WTC11 (cell line): ENCODE measurements at regions not wholly inside any gene's neighbourhood (a gene's known extent, or its start where the extent isn't known, plus 50 kb on each side); places are given as distances from the start of the nearest gene placed in this dataset.

Experiments
- ATAC-seq: fragments of 200-7000 bp; cut with Tn5 transposase; 2 replicates; pipeline ENCODE4 v1.10.0; 2021; ENCODE audit warnings: mild to moderate bottlenecking, moderate library complexity
- CTCF ChIA-PET: fragments of 300-600 bp; sonication (Branson Sonifier 250); formaldehyde crosslinking; loops from one replicate; lab custom pipeline; 2021; ENCODE audit warnings: antibody characterized with exemption; lab: Charles Lee
- POLR2A ChIA-PET: fragments of 350-600 bp; sonication (Branson Sonifier 250); formaldehyde crosslinking; loops from one replicate; lab custom pipeline; 2021; ENCODE audit warnings: antibody characterized with exemption; lab: Charles Lee
- DNase-seq: peaks from one replicate; pipeline ENCODE4 v3.0.0; 2021; ENCODE audit warnings: low spot score
- H3K27ac Mint-ChIP-seq: 2 replicates; pipeline ENCODE4 v1.8.0; 2021; ENCODE audit warnings: mixed read lengths
- H3K27me3 Mint-ChIP-seq: 2 replicates; pipeline ENCODE4 v1.8.0; 2021; ENCODE audit warnings: low read depth, mild to moderate bottlenecking, moderate library complexity, mixed read lengths
- H3K36me3 Mint-ChIP-seq: 2 replicates; pipeline ENCODE4 v1.8.0; 2021; ENCODE audit warnings: mixed read lengths
- H3K4me1 Mint-ChIP-seq: 2 replicates; pipeline ENCODE4 v1.8.0; 2022; ENCODE audit warnings: mixed read lengths
- H3K4me3 Mint-ChIP-seq: 2 replicates; pipeline ENCODE4 v1.8.0; 2021; ENCODE audit warnings: mild to moderate bottlenecking, moderate library complexity, mixed read lengths
- H3K9me3 Mint-ChIP-seq: 2 replicates; pipeline ENCODE4 v1.8.0; 2021; ENCODE audit warnings: mixed read lengths
- CREM ChIP-seq: sonication (generic); formaldehyde crosslinking; IDR thresholded peaks from 2 replicates; pipeline ENCODE4 v1.8.1; 2022; ENCODE audit warnings: mild to moderate bottlenecking, missing genetic modification reagents, moderate library complexity
- E2F1 ChIP-seq: sonication (generic); formaldehyde crosslinking; IDR thresholded peaks from 2 replicates; pipeline ENCODE4 v1.8.0; 2022; ENCODE audit warnings: mild to moderate bottlenecking, missing genetic modification reagents
- GRHL2 ChIP-seq: fragments of 250-450 bp; sonication (Bioruptor Pico); IDR thresholded peaks from 2 replicates; pipeline ENCODE4 v1.8.0; 2022; ENCODE audit warnings: mild to moderate bottlenecking, moderate library complexity; ENCODE audit not compliant: insufficient replicate concordance, severe bottlenecking
- GTF2I ChIP-seq: fragments of 250-450 bp; sonication (Bioruptor Pico); conservative IDR thresholded peaks from 2 replicates; pipeline ENCODE4 v1.4.0; 2021; ENCODE audit warnings: mild to moderate bottlenecking
- IRF2 ChIP-seq: sonication (generic); formaldehyde crosslinking; IDR thresholded peaks from 2 replicates; pipeline ENCODE4 v1.8.0; 2022; ENCODE audit warnings: low read depth, missing genetic modification reagents, borderline replicate concordance
- JAZF1 ChIP-seq: fragments of 250-450 bp; sonication (Bioruptor Pico); IDR thresholded peaks from 2 replicates; pipeline ENCODE4 v1.9.0; 2021; ENCODE audit warnings: moderate library complexity, mild to moderate bottlenecking, inconsistent platforms
- JUN ChIP-seq: sonication (generic); formaldehyde crosslinking; IDR thresholded peaks from 2 replicates; pipeline ENCODE4 v1.8.0; 2023; ENCODE audit warnings: mild to moderate bottlenecking, missing genetic modification reagents
- MYBL2 ChIP-seq: sonication (generic); formaldehyde crosslinking; IDR thresholded peaks from 2 replicates; pipeline ENCODE4 v1.8.1; 2023; ENCODE audit warnings: mild to moderate bottlenecking, moderate library complexity, missing genetic modification reagents
- NR1H2 ChIP-seq: sonication (generic); formaldehyde crosslinking; IDR thresholded peaks from 2 replicates; pipeline ENCODE4 v1.9.0; 2021; ENCODE audit warnings: mild to moderate bottlenecking, moderate library complexity, missing genetic modification reagents
- NR3C1 ChIP-seq: sonication (generic); formaldehyde crosslinking; conservative IDR thresholded peaks from 2 replicates; pipeline ENCODE4 v1.8.1; 2023; ENCODE audit warnings: low read depth, mild to moderate bottlenecking, missing genetic modification reagents
- PREB ChIP-seq: sonication (generic); formaldehyde crosslinking; IDR thresholded peaks from 2 replicates; pipeline ENCODE4 v1.8.1; 2022; ENCODE audit warnings: mild to moderate bottlenecking, missing genetic modification reagents, moderate library complexity, borderline replicate concordance
- TCF7 ChIP-seq: sonication (generic); formaldehyde crosslinking; IDR thresholded peaks from 2 replicates; pipeline ENCODE4 v1.8.0; 2022; ENCODE audit warnings: mild to moderate bottlenecking, low read depth, missing genetic modification reagents, moderate library complexity
- ZNF121 ChIP-seq: sonication (generic); formaldehyde crosslinking; IDR thresholded peaks from 2 replicates; pipeline ENCODE4 v1.8.0; 2023; ENCODE audit warnings: missing genetic modification reagents
- ZNF416 ChIP-seq: fragments of 250-450 bp; sonication (Bioruptor Pico); IDR thresholded peaks from 2 replicates; pipeline ENCODE4 v1.9.0; 2021; ENCODE audit warnings: mild to moderate bottlenecking, inconsistent platforms
- ZNF425 ChIP-seq: fragments of 250-450 bp; sonication (Bioruptor Pico); conservative IDR thresholded peaks from 2 replicates; pipeline ENCODE4 v1.9.0; 2021; ENCODE audit warnings: mild to moderate bottlenecking
- TF ChIP-seq, protein P1 (sequence below): sonication (generic); formaldehyde crosslinking; IDR thresholded peaks from 2 replicates; pipeline ENCODE4 v1.8.1; 2022; ENCODE audit warnings: low read depth, missing genetic modification reagents, borderline replicate concordance
- TF ChIP-seq, protein P2 (sequence below): sonication (generic); formaldehyde crosslinking; IDR thresholded peaks from 2 replicates; pipeline ENCODE4 v1.8.1; 2023; ENCODE audit warnings: mild to moderate bottlenecking, missing genetic modification reagents

- Mint-ChIP-seq H3K27ac (no peak overlapping the region), H3K4me3 (no peak overlapping the region), H3K9me3 (peaks cover 34% of the 10 kb centered on the region), H3K27me3 (no peaks in the 10 kb centered on the region), H3K36me3 (peaks cover 12% of the 10 kb centered on the region), H3K4me1 (peaks cover 7% of the 10 kb centered on the region)
- ChIA-PET POLR2A (no interaction called here), CTCF (interaction anchor here (1.6 kb wide), 1 partner anchor 43 kb away, joined by 5 read pairs; no protein-coding TSS in a partner anchor)
- ATAC-seq (no peak), DNase-seq (no peak)
- no peak for TF ChIP-seq ZNF416 (CRISPR knock-in tag)
- no peak for TF ChIP-seq TCF7 (CRISPR knock-in tag)
- TF ChIP-seq CREM (CRISPR knock-in tag): no peak
- no peak for TF ChIP-seq NR1H2 (CRISPR knock-in tag)
- no peak for TF ChIP-seq E2F1
- TF ChIP-seq, protein P1, sequence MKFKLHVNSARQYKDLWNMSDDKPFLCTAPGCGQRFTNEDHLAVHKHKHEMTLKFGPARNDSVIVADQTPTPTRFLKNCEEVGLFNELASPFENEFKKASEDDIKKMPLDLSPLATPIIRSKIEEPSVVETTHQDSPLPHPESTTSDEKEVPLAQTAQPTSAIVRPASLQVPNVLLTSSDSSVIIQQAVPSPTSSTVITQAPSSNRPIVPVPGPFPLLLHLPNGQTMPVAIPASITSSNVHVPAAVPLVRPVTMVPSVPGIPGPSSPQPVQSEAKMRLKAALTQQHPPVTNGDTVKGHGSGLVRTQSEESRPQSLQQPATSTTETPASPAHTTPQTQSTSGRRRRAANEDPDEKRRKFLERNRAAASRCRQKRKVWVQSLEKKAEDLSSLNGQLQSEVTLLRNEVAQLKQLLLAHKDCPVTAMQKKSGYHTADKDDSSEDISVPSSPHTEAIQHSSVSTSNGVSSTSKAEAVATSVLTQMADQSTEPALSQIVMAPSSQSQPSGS (CRISPR knock-in tag): no peak
- TF ChIP-seq ZNF121 (CRISPR knock-in tag): no peak
- no peak for TF ChIP-seq IRF2 (CRISPR knock-in tag)
- TF ChIP-seq NR3C1 (CRISPR knock-in tag): no peak
Measured at GRCh38 chr4:184306949-184307348, 89.3 kb upstream of the ENPP6 start.

GRCh38 chr4:184306470-184306869, 88.8 kb upstream of the ENPP6 start:
- ChIA-PET CTCF (interaction anchor here (1.6 kb wide), 1 partner anchor 43 kb away, joined by 5 read pairs; no protein-coding TSS in a partner anchor), POLR2A (no interaction called here)

More at GRCh38 chr4:184306470-184306869, 88.8 kb upstream of the ENPP6 start:
- DNase-seq: no peak
- no peak for ATAC-seq
- Mint-ChIP-seq H3K36me3 (peaks cover 12% of the 10 kb centered on the region), H3K4me1 (peaks cover 5% of the 10 kb centered on the region; the same call in 1 of the 2 replicates), H3K9me3 (peaks cover 34% of the 10 kb centered on the region), H3K27ac (no peak overlapping the region), H3K27me3 (no peaks in the 10 kb centered on the region), H3K4me3 (no peak overlapping the region)
- TF ChIP-seq JAZF1 (CRISPR knock-in tag) (no peak), ZNF425 (CRISPR knock-in tag) (no peak), GTF2I (CRISPR knock-in tag) (no peak), TCF7 (CRISPR knock-in tag) (no peak), GRHL2 (CRISPR knock-in tag) (no peak), NR1H2 (CRISPR knock-in tag) (no peak), JUN (CRISPR knock-in tag) (no peak), PREB (CRISPR knock-in tag) (no peak), IRF2 (CRISPR knock-in tag) (no peak), MYBL2 (CRISPR knock-in tag) (no peak)
- TF ChIP-seq, protein P1 (CRISPR knock-in tag): no peak
- TF ChIP-seq, protein P2, sequence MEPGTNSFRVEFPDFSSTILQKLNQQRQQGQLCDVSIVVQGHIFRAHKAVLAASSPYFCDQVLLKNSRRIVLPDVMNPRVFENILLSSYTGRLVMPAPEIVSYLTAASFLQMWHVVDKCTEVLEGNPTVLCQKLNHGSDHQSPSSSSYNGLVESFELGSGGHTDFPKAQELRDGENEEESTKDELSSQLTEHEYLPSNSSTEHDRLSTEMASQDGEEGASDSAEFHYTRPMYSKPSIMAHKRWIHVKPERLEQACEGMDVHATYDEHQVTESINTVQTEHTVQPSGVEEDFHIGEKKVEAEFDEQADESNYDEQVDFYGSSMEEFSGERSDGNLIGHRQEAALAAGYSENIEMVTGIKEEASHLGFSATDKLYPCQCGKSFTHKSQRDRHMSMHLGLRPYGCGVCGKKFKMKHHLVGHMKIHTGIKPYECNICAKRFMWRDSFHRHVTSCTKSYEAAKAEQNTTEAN: no peak
